MM.1S (cell line): ENCODE measurements at regions not wholly inside any gene's neighbourhood (a gene's known extent, or its start where the extent isn't known, plus 50 kb on each side); places are given as distances from the start of the nearest gene placed in this dataset.

Experiments used
- EZH2 ChIP-seq: fragments of 300-600 bp; sonication (generic); optimal IDR thresholded peaks from 2 replicates; pipeline ENCODE3; 2017; ENCODE audit warnings: low read depth, mild to moderate bottlenecking, antibody characterized with exemption, low read length, mixed read lengths
- EZH2phosphoT487 ChIP-seq: fragments of 300-600 bp; sonication (generic); IDR thresholded peaks from 2 replicates; pipeline ENCODE4 v1.6.1; 2018; ENCODE audit warnings: antibody characterized with exemption, low read length
- TF ChIP-seq, protein P1 (sequence below): fragments of 300-600 bp; sonication (generic); IDR thresholded peaks from 2 replicates; pipeline ENCODE4 v1.5.1; 2016; ENCODE audit warnings: antibody characterized with exemption, low read length, mixed read lengths

DNA sequence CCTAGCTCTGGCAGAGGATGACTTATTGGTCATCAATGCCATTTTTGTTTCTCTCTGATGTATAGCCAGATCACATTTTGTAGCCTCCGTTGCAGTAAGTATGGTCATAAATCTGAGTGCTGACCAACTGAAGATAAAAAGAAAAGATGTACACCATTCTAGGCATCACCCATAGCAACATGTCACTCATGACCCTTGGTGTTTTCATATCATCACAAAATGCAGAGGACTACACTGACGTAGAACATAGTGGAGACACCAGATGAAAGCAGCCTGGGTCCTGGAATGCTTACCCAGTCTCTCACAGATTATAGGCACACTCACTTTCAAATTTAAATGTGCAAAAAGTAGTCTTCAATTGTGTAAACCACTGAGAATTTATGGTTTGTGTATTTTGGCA lies 172.8 kb downstream of the PDHA2 start:
- TF ChIP-seq, protein P1, sequence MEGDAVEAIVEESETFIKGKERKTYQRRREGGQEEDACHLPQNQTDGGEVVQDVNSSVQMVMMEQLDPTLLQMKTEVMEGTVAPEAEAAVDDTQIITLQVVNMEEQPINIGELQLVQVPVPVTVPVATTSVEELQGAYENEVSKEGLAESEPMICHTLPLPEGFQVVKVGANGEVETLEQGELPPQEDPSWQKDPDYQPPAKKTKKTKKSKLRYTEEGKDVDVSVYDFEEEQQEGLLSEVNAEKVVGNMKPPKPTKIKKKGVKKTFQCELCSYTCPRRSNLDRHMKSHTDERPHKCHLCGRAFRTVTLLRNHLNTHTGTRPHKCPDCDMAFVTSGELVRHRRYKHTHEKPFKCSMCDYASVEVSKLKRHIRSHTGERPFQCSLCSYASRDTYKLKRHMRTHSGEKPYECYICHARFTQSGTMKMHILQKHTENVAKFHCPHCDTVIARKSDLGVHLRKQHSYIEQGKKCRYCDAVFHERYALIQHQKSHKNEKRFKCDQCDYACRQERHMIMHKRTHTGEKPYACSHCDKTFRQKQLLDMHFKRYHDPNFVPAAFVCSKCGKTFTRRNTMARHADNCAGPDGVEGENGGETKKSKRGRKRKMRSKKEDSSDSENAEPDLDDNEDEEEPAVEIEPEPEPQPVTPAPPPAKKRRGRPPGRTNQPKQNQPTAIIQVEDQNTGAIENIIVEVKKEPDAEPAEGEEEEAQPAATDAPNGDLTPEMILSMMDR, result no peak
- no peak for TF ChIP-seq EZH2
- no peak for TF ChIP-seq EZH2phosphoT487
